GM12873 (cell line): ENCODE measurements at regions not wholly inside any gene's neighbourhood (a gene's known extent, or its start where the extent isn't known, plus 50 kb on each side); places are given as distances from the start of the nearest gene placed in this dataset.

ENCODE experiments used
- CTCF ChIP-seq: IDR thresholded peaks from 2 replicates; pipeline ENCODE4 v1.5.1; 2012; ENCODE audit warnings: low read depth, mild to moderate bottlenecking, moderate library complexity, low read length, control low read depth; ENCODE audit not compliant: insufficient read depth; ENCODE audit errors: missing control alignments

- TF ChIP-seq CTCF = no peak
Measured at GRCh38 chr4:30413915-30414314, 306.3 kb upstream of the PCDH7 start.

- TF ChIP-seq CTCF = no peak
Measured at GRCh38 chr4:30416547-30416946, 303.6 kb upstream of the PCDH7 start.

- TF ChIP-seq CTCF = no peak
Measured at GRCh38 chr4:30427932-30428331, 292.2 kb upstream of the PCDH7 start.

DNA sequence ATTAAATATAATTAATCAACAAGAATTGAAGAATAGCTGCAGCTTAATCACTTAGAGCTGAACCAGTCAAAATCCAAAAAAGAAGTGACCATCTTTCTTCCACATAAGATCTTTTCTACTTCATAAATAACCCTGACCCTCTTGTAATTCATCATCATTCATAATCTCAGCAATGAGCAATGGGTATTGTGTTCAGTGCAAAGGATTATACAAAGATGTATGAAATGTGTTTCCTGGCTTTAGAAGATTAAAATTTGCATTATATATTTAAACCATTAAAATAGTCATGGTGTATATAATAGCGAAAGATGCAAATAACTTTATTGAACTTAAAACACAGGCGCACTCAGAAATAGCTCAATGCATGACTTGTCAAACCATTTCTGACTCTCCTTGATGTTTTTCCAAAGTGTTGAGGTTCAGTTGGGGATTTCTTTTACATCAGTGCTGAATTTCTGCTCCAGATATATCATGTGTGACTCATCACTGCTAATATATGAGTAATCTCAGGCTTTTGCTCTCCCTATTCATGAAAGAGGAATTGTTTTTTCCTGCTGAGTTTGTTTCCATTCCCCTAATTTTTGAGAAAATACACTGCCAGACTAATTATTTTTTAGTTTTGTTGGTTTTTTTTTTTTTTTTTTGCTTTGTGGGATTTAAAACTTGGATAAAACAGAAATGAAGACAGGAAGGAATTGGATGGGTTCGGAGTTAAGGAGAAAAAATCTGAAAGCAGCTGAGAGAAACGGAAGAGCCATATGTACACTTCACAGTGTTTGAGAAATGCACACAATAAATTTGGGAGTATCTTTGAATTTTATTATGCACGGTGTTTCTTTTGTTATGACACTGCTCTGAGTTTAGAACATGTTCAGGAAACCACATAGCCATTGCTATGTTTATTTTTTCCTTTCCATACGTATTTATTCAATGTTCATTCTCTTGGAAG, 290.1 kb upstream of the PCDH7 start:
- no peak for TF ChIP-seq CTCF

DNA sequence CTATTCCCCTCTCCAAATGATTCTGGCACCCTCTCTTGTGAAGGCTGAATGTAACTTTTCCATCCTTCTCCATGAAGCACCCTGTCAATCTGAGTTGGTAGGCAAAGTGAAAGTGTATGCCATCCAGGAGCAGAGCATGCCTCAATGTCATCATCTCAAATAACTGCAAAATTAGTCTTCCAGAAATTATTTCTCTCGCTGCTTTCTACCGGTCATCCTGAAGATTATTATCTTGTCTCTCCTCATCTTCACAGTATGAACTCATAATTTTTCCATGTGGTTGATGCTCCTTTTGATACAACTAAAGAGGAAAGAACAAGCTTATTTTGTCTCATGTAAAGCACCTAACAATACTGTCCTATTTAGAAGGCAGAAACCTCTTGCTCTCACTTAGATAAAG, 285.5 kb upstream of the PCDH7 start:
- no peak for TF ChIP-seq CTCF

GRCh38 chr4:30436394-30436793, 283.8 kb upstream of the PCDH7 start:
- TF ChIP-seq CTCF = no peak

- TF ChIP-seq CTCF = no peak
Measured at GRCh38 chr4:30437316-30437715, 282.9 kb upstream of the PCDH7 start.
